Hematopoietic multipotent progenitor cell treated with erythropoietin and hydrocortisone succinate and interleukin-3 and kit ligand, for 17 days (in vitro differentiated cells): ENCODE measurements at regions not wholly inside any gene's neighbourhood (a gene's known extent, or its start where the extent isn't known, plus 50 kb on each side); places are given as distances from the start of the nearest gene placed in this dataset.
"Not testable (repeated sequence)": the region's sequence is repeated elsewhere in the genome, so short reads cannot be mapped to it uniquely, and the experiment has no call there.

Experiments used
- DNase-seq: peaks from one replicate; pipeline ENCODE4 v3.0.0-alpha.2; 2015; ENCODE audit warnings: low spot score

DNA sequence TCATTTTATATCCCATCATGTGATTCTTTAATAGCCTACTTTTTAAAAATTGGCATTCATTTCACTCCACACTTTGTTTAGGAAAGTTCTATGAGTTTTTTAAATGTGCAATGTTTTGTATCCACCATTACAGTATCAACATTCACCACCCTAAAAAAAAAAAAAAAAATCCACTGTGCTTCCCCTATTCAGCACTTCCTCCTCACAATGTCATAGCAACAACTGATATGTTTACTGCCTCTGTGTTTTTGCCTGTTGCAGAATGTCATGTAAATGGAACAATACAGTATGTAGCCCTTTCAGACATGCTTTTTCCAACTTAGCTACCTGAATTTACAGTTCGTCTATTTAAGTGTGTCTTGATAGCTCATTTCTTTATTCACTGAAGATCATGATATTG is 754.2 kb downstream of the FAM181B start:
- DNase-seq, result no peak

DNA sequence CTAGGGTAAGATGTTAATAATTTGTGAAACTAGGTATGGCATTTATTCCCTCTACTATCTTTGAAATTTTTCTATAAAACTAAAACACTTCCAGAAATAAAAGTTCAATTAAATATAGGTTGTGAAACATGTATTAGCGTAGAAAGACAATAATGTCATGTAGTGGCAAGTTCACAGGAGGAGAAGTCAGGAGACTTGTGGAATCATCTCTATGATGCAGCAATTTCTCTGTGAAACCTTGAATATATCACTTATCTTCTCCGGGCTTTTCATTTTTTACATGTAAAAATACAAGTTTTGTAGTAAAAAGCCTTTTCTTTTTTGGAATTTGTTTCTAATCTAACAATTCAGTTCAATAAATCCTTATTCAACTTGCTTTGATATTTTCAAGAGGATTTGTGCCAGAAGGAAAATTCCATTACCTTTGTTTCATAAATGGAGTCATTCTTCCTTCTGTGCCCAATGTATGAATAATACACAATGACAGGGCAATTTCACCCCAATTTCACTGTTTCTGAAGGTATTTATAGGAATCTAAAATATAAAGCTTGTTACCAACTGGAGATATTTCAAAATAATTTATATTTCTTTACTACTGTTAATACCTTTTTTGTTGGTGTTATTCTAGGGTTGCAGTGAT is 758.3 kb downstream of the FAM181B start:
- no peak for DNase-seq

- DNase-seq, result no peak
These were observed 762.8 kb downstream of the FAM181B start for GRCh38 chr11:81970886-81971285.

DNA sequence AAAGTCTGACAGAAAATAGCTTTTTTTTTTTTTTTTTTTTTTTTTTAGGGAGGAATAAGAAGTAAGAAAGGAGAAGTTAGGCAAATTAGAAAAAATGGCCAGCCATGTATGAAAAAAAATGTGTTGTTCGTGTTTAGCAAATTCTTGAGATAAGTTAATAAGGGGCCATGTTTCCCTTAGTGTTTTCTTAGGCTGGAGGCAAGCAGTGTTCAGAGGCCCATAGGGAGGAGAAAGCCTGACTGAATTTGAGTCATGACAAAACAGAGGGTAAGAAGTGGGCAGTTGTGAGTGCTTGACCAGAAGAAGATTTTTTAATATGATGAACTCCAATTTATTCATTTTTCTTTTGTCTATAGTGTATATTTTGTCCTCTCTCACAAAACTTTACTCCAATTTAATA is 766.4 kb downstream of the FAM181B start:
- DNase-seq, result no peak

- DNase-seq, result no peak
These were observed 767.3 kb downstream of the FAM181B start for GRCh38 chr11:81966340-81966739.

DNA sequence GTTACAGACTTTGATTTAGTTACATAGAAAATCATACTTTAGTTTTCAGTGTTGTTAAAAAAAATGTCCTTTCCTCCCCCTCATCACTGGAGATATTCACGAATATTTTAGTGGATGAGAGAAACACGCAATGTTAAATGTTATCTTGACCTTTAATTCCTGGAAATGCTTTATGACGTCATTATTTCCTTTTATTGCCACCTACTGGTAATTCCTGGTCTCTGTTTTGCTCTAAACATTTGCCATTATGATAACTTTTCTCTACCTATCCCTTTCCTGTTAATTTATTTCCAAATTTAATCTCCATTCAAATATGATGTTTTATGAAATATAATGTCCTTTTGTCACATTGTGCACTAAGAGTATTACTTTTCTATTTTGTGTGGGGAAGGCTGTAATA is 770.6 kb downstream of the FAM181B start:
- DNase-seq, result no peak

DNA sequence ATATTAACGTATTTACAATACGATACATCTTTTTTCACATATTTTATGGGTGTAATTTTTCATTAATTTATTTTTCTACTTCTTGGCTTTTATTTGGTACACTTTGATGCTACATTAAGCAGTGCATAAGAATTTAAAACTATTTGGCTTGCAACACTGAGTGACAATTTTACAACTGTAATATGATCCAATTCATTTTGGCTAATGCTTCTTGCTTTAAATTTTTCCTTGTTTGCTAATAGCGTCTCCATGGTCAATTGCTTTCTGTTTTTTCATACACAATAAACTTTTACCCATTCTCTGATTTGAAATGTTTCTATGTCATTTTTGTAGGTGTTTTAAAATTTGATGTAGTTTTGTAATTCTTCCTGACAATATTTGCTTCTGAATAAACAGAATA is 773.2 kb downstream of the FAM181B start:
- DNase-seq, result no peak

- DNase-seq, result no peak
These were observed 774.3 kb downstream of the FAM181B start for GRCh38 chr11:81959341-81959740.

DNA sequence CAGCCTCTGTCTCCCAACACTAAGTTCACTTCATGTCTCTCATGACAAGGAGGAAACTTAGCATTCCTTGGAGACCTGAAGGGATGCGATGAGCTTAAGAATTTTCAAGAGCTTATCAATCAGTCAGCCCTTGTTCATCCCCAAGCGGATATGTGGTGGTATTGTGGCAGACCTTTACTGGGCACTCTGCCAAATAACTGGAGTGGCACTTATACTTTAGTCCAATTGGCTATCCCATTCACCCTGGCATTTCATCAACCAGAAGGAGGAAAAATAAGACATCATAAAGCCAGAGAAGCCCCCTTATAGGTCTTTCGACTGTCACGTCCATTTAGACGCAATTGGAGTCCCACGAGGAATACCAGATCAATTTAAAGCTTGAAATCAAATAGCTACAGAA is 779.4 kb downstream of the FAM181B start:
- DNase-seq, result not testable (repeated sequence)

DNA sequence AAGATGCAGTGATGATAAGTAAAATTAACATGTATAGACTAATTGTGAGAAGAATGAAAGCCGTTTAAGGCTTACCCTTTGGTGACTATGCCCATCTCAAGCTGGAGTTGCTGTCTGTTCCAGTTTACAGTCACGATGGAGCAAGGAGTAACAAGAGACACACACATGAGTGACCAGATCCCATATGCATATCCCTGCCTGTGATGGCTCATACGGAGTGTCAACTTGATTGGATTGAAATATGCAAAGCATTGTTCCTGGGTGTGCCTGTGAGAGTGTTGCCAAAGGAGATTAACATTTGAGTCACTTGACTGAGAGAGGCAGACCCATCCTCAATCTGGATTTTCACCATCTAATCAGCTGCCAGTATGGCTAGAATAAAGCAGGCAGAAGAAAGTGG is 786.8 kb downstream of the FAM181B start:
- no peak for DNase-seq

DNA sequence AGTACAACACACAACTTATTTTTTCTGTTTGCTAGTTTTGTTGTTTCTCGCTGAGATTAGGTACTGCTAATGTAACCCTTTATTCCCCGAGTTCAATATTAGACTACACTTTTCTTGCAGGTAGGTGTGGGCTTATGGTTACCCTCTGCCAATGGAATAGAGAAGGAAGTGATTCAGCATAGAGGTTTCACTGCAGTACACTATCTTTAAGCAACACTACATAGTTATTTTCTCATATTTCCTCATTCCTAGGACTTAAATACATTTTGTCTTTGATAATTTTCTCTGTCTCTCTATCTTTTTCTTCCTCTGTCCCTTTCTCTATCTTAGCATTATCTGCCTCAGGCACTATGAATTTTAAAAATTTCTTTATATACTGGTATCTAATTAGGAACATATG is 791.0 kb downstream of the FAM181B start:
- no peak for DNase-seq

DNA sequence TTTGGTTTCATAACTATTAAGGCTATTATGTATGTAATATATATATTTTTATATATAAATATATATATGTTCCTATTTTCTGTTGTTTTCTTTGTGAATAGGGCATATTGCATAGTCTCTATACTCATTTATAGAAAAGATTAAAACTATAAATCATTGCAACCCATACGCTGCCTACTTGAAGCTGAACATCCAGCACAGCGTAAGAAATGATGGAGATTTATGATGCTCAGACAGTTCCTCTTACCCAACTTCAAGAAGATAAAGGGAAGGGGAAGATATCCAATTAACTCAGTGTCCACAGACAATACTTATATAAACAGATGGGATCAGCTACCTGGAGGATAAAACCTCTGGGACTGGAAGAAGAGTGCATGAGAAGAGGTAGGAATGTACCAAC is 791.7 kb downstream of the FAM181B start:
- DNase-seq, result no peak

- DNase-seq, result no peak
These were observed 801.4 kb downstream of the FAM181B start for GRCh38 chr11:81932303-81932702.

GRCh38 chr11:81920205-81920604 is 813.5 kb downstream of the FAM181B start:
- DNase-seq, result no peak

DNA sequence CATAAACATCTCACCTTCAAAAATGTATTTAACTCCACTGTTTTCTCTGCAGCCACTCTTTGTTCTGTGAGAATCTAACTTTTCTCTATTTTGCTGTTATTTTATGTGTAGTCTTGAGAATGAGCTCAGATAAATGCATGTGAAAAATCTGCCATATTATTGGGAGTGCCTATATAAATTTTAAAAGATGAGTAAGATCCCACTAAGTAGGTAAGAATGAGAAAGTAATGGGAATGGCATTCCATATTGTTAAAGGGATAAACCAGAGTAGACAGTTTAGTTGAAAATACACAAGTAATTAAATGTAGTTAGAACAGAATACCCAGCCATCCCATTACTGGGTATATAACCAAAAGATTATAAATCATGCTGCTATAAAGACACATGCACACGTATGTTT is 817.2 kb downstream of the FAM181B start:
- no peak for DNase-seq

- DNase-seq, result no peak
These were observed 818.6 kb downstream of the FAM181B start for GRCh38 chr11:81915045-81915444.

GRCh38 chr11:81913793-81914192 is 819.9 kb downstream of the FAM181B start:
- DNase-seq, result no peak

DNA sequence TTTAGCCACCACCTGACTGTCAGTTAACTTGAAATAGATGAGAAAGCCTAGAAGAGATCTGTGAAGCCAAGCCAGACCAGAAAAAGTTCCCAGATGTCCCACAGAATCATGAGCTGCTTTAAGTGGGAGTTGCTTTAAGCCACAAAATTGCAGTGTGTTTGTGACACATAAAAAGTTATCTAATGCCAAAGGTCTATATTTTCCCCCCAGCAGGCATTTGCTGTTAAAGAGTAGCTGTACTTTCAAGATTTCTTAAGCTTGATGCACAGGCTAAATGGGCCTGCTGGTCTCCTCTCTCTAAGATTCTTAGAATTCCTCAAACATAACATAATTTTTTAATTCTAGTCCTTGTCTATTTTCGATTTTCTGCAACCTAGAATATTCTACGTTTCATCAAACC is 825.7 kb downstream of the FAM181B start:
- no peak for DNase-seq

DNA sequence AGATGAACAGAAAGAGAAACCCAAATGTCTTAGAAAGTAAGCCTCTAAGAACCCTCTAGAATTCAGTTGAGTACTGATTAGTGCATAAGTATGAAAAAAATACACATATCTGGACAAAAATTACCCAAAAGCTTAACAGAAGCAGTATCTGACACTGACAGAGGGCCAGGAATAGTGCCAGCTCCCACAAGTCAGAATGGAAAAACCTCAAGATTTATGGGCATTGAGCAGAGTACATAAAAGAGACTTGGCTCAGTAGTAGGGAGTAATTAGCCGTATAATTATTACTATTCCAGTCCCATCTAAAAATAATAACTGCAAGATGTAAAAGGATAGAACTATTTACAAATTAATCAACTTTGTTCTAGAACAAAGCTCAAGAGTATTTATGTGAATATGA is 834.5 kb downstream of the FAM181B start:
- DNase-seq, result no peak

DNA sequence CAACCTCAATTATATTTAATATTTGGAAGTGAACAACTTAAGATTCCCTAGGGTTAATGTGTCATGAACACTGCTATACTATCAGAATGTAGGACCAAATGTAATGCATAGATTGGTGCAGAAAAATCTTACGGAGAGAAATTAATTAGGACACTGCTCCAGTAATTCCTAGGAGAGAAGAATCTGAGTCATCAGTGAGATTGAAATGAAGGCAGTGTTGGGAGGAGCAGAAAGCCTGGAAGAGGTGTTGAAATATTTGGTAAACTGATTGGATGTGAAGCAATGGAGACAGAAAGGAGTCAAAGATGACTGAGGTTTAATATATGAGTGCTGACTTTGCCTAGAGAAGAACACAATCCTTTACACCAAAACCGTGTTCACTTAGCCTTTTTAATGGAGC is 836.0 kb downstream of the FAM181B start:
- DNase-seq, result no peak

DNA sequence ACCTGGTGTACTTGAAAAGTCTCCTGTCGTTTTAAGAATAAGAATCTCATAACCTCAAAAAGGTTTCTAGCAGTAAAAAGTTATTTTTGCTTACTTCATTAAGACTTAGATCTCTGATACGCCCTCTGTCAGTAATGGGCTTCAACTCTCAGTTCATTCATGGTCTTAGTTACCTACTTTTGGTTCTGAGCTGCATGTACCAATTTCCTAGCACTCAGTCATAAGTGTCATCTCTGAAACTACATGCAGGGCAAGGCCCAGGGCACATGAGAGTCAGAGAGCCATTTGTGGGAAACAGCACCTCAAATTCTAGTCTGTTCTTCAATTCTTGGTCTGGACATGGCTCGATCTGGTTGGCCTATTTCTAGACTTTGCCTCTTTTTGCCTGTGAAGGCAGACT is 838.4 kb downstream of the FAM181B start:
- no peak for DNase-seq

DNA sequence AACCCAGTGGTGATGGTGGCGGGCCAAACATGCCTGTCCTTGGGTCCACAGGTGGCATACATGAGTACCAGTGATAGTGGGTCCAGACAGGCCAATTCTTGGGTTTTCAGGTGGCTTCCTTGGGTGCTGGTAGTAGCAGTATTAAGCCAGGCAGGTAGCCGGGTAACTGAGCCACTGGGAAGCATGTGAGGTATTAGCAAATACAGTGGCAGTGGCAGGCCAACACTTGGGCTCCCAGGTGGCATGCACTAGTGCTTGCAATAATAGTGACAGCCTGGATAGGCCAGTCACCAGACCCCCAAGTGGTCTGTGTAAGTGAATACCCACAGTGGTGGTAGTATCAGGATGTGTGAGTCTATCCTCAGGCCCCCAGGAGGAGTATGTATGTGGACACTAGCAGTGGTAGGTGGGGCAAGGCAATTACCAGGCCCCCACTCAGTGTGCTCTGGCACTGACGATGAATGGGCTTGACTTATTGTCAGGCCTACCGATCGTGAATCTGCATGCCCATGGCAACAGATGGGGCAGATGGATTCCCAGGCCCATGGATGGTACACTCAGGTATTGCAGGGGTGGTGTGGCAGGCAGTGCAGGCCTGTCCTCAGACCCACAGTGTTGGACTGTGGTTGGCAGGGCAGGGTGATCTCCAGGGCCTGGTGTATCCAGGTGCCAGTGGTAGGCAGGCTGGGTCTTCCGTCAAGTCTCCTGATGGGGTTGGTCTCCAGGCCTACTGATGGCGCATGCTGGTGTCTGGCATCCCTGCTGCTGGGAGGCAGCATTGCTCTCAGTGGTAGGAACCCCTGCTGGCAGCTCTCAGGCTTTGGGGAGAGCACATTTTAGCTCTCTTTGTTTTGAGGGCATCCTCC is 840.7 kb downstream of the FAM181B start:
- no peak for DNase-seq

- no peak for DNase-seq
These were observed 845.3 kb downstream of the FAM181B start for GRCh38 chr11:81888391-81888790.

- no peak for DNase-seq
These were observed 846.0 kb downstream of the FAM181B start for GRCh38 chr11:81887671-81888070.
